NCI-H128 (cell line): ENCODE measurements at regions not wholly inside any gene's neighbourhood (a gene's known extent, or its start where the extent isn't known, plus 50 kb on each side); places are given as distances from the start of the nearest gene placed in this dataset.
"Not testable (repeated sequence)": the region's sequence is repeated elsewhere in the genome, so short reads cannot be mapped to it uniquely, and the experiment has no call there.

Experiments used
- DNase-seq: peaks from one replicate; lab custom pipeline; 2025; ENCODE audit not compliant: unreplicated experiment; lab: John Stamatoyannopoulos, UW

DNA sequence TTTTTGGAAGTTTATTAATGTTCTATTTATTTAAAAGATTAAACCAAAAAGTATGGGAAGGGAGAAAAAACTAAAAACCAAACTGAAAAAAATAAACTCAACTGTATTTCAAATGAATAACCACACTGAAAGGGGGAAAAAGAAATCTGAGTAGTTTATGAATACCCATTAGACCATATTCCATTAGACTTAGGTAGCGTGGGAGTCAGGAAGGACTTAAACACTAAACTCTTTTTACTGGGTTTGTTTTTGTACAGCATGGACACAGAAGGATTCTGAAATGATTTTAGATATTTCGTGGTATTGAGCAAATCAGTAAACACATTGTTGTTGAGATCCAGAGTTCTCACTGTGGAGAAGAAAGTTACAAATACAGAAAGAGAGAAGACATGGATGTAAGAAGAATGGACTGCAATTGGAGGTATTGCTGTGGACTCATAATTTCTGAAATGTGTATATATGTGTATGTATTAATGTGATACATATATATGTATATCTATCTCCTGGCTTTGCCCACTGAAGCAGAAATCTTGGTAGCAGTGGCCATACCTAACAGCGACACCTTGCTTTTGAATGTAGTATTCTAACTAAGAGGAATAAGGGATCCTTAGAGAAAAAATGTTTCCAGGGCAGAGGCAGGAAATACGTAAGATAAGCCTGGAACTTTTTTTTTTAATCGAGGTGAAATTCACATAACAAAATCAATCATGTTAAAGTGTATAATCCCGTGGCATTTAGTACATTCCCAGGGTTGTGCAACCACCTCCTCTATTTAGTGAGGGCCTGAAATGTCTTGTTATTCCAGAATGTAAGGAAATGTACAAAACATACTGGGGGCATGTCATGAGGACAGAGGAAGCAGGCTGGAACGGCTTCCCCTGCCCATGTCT is 228.8 kb downstream of the SMARCA2 start:
- DNase-seq: no peak

GRCh38 chr9:2247340-2247739 is 232.2 kb downstream of the SMARCA2 start:
- DNase-seq: no peak

GRCh38 chr9:2248768-2249265 is 233.7 kb downstream of the SMARCA2 start:
- DNase-seq: no peak

DNA sequence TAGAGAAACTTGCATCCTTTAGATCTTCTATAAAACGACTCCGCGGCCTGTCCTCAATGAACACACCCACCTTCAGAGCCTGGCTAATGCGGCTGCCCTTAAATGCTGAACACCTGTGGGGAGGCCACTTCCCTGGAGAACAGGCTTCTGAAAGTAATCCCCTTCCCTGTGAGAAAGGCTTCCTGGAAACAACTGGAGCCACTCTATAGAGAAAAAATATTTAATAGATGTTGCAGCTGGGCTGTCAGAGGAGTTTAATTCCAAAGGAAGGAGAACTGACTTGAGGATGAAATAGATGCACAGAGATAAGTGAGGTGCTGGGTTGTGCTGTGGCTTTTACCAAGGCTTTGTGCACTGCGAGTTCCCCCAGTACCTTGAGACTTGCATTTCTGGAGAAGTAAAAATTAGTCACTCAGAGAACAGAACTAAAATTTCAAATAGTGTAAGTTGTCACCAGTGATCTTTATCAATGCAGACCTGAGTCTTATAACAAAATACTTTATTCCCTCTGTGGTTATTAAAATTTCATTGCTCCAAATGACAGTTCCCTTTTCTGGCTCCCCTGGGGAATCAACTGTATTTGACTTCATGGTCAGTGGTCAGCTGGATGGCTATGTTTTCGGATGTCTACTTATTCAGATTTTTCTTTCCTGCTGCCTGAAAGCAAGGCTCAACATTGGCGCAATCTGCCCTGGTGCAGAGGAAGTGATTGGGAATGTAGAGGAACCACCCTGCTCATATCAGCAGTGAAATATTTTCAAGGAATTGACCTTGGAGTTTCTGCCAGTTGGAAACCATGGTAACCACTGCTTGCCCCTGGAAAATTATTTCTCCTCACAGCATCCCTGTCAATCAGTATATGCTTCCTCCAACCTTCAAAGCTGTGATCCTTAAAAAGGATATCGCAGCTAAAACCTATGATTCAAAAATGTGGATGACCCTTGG is 238.8 kb downstream of the SMARCA2 start:
- DNase-seq: no peak

- DNase-seq: no peak
Observed at GRCh38 chr9:2255128-2255527, 240.0 kb downstream of the SMARCA2 start.

- no peak for DNase-seq
Observed at GRCh38 chr9:2257248-2257929, 242.2 kb downstream of the SMARCA2 start.

DNA sequence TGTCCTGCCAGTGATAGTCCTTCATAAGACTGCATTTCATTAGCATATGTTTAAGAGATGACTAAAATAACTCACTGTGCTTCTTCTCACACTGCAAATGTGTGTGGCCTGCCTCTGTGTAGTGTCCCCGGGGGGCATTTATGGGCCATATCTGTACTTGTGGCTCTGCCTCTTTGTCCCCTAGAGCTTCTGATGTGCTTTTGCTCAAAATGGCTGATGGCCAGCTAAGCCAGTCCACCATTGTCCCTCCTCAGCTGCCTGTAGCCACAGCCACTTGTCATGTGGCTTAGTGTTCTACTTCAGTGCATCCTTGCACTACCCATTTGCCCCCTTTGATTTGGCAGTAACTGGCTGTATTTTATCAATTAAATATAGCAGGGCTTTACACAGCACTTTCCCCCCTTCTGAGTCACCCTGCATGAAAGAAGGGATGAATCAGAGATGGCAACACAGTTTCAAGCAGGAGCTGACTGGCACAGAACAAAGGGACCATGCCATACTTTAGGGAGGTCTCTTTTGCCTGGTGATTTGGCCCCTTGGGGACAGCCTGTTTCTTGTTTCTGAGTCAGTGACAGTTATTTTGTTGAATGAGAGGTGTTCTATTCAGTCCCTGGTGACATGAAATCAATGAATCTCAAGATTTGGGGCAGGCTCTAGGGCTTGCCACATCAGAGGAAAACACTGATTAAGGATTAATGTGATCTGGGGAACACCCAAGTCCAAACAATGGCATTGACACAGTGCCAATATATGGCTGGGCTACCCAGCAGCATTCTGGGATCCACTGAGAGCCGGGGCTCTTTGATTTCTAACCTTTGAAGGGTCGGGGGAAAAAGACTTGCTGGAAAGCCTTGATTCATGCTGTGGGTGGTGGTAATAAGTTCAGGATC is 245.5 kb downstream of the SMARCA2 start:
- DNase-seq: peak; percentile 16

- no peak for DNase-seq
Observed at GRCh38 chr9:2261421-2262103, 246.4 kb downstream of the SMARCA2 start.

- DNase-seq: no peak
Observed at GRCh38 chr9:2262386-2263071, 247.4 kb downstream of the SMARCA2 start.

DNA sequence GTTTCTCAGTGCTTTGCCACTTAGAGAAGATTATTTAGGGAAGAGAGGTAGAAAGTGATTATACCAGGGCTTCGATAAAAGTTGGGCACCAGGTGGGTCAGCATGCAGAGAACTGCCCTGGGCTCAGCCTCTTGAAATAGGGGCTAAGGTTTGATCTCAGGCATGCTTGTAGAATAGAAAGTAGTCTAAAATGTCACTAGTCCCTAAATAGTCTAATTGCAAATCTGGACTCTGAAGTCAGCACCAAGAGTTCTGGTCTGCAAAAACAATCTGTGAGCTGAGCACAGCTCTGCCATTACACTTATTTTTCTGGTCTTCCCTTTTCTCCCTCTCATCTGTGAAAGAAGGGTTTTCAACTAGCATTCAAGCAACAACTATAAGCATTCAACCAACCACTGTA is 248.0 kb downstream of the SMARCA2 start:
- DNase-seq: no peak

GRCh38 chr9:2263665-2264064 is 248.5 kb downstream of the SMARCA2 start:
- DNase-seq: no peak

DNA sequence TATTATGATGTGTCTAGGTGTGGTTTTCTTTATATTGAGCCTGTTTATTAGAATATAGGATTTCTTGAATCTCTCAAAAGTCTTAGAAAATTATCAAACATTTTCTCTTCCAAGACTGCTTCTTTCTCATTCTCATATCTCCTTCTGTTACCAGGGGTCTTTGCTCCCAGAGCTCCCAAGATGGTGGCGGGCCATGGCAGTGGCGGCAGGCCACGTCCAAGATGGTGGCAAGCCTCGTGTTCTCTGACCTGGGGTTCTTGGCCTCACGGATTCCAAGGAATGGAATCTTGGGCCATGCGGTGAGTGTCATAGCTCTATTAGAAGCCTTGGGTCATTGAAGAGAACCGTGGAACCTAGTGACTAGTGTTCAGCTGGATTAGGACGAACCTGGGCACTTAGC is 248.9 kb downstream of the SMARCA2 start:
- DNase-seq: no peak

GRCh38 chr9:2267181-2267745 is 252.1 kb downstream of the SMARCA2 start:
- no peak for DNase-seq

- DNase-seq: no peak
Observed at GRCh38 chr9:2269778-2270177, 254.6 kb downstream of the SMARCA2 start.

DNA sequence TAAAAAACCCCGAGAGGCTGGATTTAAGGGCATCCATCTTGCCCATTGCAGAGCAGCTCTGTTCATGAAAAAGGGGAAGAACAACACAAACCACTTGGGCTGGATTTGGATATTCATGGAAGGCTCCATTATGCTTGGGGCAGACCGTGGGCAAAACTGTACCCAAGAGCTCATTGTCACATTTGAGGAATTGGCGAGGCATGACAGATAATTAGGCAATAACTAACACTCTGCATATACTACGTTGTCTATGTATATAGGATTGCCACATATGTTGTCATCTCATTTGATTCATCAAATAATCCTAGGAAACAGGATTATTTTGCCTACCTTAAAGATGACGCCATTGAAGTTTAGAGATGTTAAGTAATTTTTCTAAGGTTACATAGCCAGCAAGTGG is 255.4 kb downstream of the SMARCA2 start:
- no peak for DNase-seq

- no peak for DNase-seq
Observed at GRCh38 chr9:2271426-2271825, 256.3 kb downstream of the SMARCA2 start.

DNA sequence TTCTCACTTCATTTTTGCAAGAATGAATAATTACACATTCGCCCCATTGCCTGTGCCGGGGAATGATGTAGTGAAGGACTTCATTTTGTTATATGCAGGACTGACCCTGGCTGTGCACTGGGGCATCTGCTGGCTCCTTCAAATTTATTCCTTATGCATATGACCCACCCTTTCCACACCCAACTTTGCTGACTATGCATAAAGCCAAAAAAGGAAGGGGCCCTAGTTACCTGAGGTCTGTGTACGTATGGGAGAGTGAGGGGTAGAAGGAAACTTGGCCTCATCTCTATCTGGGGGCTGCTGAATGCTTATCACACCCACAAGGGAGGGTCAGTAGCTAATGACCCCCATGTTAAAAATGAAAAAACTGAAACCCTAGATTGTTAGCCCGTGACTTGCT is 259.6 kb downstream of the SMARCA2 start:
- no peak for DNase-seq

GRCh38 chr9:2276296-2276695 is 261.1 kb downstream of the SMARCA2 start:
- DNase-seq: no peak

- not testable (repeated sequence) for DNase-seq
Observed at GRCh38 chr9:2277133-2277532, 262.0 kb downstream of the SMARCA2 start.
